Occipital lobe (tissue), 1 donor: ENCODE measurements at regions not wholly inside any gene's neighbourhood (a gene's known extent, or its start where the extent isn't known, plus 50 kb on each side); places are given as distances from the start of the nearest gene placed in this dataset.
"Not testable (repeated sequence)": the region's sequence is repeated elsewhere in the genome, so short reads cannot be mapped to it uniquely, and the experiment has no call there.

Experiments
- DNase-seq: peaks from one replicate; lab custom pipeline; 2025; lab: John Stamatoyannopoulos, UW

- no peak for DNase-seq
These were observed 206.2 kb downstream of the VAPA start for GRCh38 chr18:10119991-10120390.

GRCh38 chr18:10120622-10121021, 206.8 kb downstream of the VAPA start:
- DNase-seq = no peak

- no peak for DNase-seq
These were observed 207.2 kb downstream of the VAPA start for GRCh38 chr18:10121028-10121427.

- no peak for DNase-seq
These were observed 208.1 kb downstream of the VAPA start for GRCh38 chr18:10121786-10122515.

GRCh38 chr18:10122988-10123950, 209.5 kb downstream of the VAPA start:
- DNase-seq = no peak

GRCh38 chr18:10124071-10124470, 210.3 kb downstream of the VAPA start:
- no peak for DNase-seq

- no peak for DNase-seq
These were observed 210.7 kb downstream of the VAPA start for GRCh38 chr18:10124557-10124956.

- DNase-seq = no peak
These were observed 211.2 kb downstream of the VAPA start for GRCh38 chr18:10124967-10125366.

GRCh38 chr18:10127729-10128128, 213.9 kb downstream of the VAPA start:
- DNase-seq = no peak

GRCh38 chr18:10128921-10129501, 215.2 kb downstream of the VAPA start:
- no peak for DNase-seq

GRCh38 chr18:10130606-10131005, 216.8 kb downstream of the VAPA start:
- no peak for DNase-seq

- no peak for DNase-seq
These were observed 217.3 kb downstream of the VAPA start for GRCh38 chr18:10131081-10131459.

- no peak for DNase-seq
These were observed 217.9 kb downstream of the VAPA start for GRCh38 chr18:10131460-10132395.

- no peak for DNase-seq
These were observed 219.7 kb downstream of the VAPA start for GRCh38 chr18:10133516-10133915.

- no peak for DNase-seq
These were observed 220.4 kb downstream of the VAPA start for GRCh38 chr18:10134204-10134603.

- DNase-seq = not testable (repeated sequence)
These were observed 220.9 kb downstream of the VAPA start for GRCh38 chr18:10134749-10135148.

GRCh38 chr18:10135302-10135926, 221.6 kb downstream of the VAPA start:
- no peak for DNase-seq

GRCh38 chr18:10138719-10139118, 224.9 kb downstream of the VAPA start:
- DNase-seq = no peak

- no peak for DNase-seq
These were observed 226.1 kb downstream of the VAPA start for GRCh38 chr18:10139783-10140410.
